ENCODE measurements at regions not wholly inside any gene's neighbourhood (a gene's known extent, or its start where the extent isn't known, plus 50 kb on each side); places are given as distances from the start of the nearest gene placed in this dataset.

GRCh38 chr2:199696048-199696447 lies 154.9 kb downstream of the FTCDNL1 start:
- Histone ChIP-seq H3K36me3 (ENCODE audit: control insufficient read depth in 2 of 2, insufficient read depth in 2 of 2, low read length in 1 of 2) (no peaks in the 10 kb centered on the region), H3K9ac (ENCODE audit: control insufficient read depth, insufficient read depth, low read length) (no peak overlapping the region), H3K27ac (ENCODE audit: control insufficient read depth, insufficient read depth) (no peak overlapping the region), H2AFZ (ENCODE audit: control insufficient read depth, low read depth, low read length) (no peak overlapping the region), H3K4me2 (ENCODE audit: control insufficient read depth, insufficient read depth) (no peak overlapping the region), H3K9me3 (replicated peaks; ENCODE audit: control insufficient read depth, insufficient read depth, low read length) (no peaks in the 10 kb centered on the region), H3K27me3 (replicated peaks in 1 of 2; ENCODE audit: control insufficient read depth in 2 of 2, insufficient read depth in 2 of 2, low read length in 1 of 2) (no peaks in the 10 kb centered on the region; a peak in 1 of 4 replicates), H4K20me1 (ENCODE audit: control insufficient read depth, insufficient read depth) (no peaks in the 10 kb centered on the region), H3K79me2 (ENCODE audit: control insufficient read depth, insufficient read depth, low read length) (no peaks in the 10 kb centered on the region), H3K4me3 (no peak overlapping the region), H3K4me1 (ENCODE audit: control insufficient read depth, insufficient read depth, low read length) (no peaks in the 10 kb centered on the region)
- in situ Hi-C loops (cut with MboI), result no loop called here
- ChIA-PET POLR2A (no interaction called here), SMC1A (ENCODE audit: uncharacterized antibody, unreplicated experiment) (interaction anchor here (1.0 kb wide), 1 partner anchor 20 kb away, joined by 3 read pairs; no protein-coding TSS in a partner anchor), CTCF (no interaction called here), RAD21 (ENCODE audit: unreplicated experiment) (interaction anchor here (0.6 kb wide), 1 partner anchor 357 kb away, joined by 3 read pairs; no protein-coding TSS in a partner anchor)
- BruUV-seq (replicated peaks), result no TSS peak
- 55% methylated on average over 6 of the region's 6 CpGs for WGBS (ENCODE audit: insufficient coverage, insufficient replicate concordance, low lambda C conversion rate, missing lambda C conversion rate)
- DNase-seq (ENCODE audit: low read depth, low spot score) (no peak), ATAC-seq (no peak), FAIRE-seq (no peak)
- intact Hi-C loops (cut with micrococcal nuclease; ENCODE audit: unreplicated experiment), result no loop called here
- TF ChIP-seq IRF4 (IDR thresholded peaks at IDR 0.05; ENCODE audit: low read depth, low read length), result no peak
- TF ChIP-seq MEF2A (IDR thresholded peaks at IDR 0.05; ENCODE audit: insufficient read depth, low read depth, low read length), result no peak
- TF ChIP-seq, protein P1, sequence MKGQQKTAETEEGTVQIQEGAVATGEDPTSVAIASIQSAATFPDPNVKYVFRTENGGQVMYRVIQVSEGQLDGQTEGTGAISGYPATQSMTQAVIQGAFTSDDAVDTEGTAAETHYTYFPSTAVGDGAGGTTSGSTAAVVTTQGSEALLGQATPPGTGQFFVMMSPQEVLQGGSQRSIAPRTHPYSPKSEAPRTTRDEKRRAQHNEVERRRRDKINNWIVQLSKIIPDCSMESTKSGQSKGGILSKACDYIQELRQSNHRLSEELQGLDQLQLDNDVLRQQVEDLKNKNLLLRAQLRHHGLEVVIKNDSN (IDR thresholded peaks at IDR 0.05; ENCODE audit: borderline replicate concordance, extremely low read length, insufficient read depth, low read depth, low read length), result no peak
- no peak for TF ChIP-seq RAD51 (IDR thresholded peaks at IDR 0.05)
- no peak for TF ChIP-seq BMI1 (IDR thresholded peaks at IDR 0.05; ENCODE audit: borderline replicate concordance)
- TF ChIP-seq, protein P2, sequence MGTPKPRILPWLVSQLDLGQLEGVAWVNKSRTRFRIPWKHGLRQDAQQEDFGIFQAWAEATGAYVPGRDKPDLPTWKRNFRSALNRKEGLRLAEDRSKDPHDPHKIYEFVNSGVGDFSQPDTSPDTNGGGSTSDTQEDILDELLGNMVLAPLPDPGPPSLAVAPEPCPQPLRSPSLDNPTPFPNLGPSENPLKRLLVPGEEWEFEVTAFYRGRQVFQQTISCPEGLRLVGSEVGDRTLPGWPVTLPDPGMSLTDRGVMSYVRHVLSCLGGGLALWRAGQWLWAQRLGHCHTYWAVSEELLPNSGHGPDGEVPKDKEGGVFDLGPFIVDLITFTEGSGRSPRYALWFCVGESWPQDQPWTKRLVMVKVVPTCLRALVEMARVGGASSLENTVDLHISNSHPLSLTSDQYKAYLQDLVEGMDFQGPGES (IDR thresholded peaks at IDR 0.05), result no peak
- TF ChIP-seq SREBF1 (IDR thresholded peaks at IDR 0.05; ENCODE audit: low read length), result no peak
- TF ChIP-seq, protein P3, sequence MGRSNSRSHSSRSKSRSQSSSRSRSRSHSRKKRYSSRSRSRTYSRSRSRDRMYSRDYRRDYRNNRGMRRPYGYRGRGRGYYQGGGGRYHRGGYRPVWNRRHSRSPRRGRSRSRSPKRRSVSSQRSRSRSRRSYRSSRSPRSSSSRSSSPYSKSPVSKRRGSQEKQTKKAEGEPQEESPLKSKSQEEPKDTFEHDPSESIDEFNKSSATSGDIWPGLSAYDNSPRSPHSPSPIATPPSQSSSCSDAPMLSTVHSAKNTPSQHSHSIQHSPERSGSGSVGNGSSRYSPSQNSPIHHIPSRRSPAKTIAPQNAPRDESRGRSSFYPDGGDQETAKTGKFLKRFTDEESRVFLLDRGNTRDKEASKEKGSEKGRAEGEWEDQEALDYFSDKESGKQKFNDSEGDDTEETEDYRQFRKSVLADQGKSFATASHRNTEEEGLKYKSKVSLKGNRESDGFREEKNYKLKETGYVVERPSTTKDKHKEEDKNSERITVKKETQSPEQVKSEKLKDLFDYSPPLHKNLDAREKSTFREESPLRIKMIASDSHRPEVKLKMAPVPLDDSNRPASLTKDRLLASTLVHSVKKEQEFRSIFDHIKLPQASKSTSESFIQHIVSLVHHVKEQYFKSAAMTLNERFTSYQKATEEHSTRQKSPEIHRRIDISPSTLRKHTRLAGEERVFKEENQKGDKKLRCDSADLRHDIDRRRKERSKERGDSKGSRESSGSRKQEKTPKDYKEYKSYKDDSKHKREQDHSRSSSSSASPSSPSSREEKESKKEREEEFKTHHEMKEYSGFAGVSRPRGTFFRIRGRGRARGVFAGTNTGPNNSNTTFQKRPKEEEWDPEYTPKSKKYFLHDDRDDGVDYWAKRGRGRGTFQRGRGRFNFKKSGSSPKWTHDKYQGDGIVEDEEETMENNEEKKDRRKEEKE (IDR thresholded peaks at IDR 0.05), result no peak
- TF ChIP-seq RBBP5 (conservative IDR thresholded peaks at IDR 0.05), result no peak
- TF ChIP-seq SREBF2 (IDR thresholded peaks at IDR 0.05; ENCODE audit: low read length), result no peak
- TF ChIP-seq NFIC (IDR thresholded peaks at IDR 0.05; ENCODE audit: low read depth, low read length), result no peak
- TF ChIP-seq ZNF384 (IDR thresholded peaks at IDR 0.05; ENCODE audit: borderline replicate concordance, low read depth, low read length), result no peak
- no peak for TF ChIP-seq STAT1 (conservative IDR thresholded peaks at IDR 0.05)
- no peak for TF ChIP-seq CUX1 (IDR thresholded peaks at IDR 0.05; ENCODE audit: insufficient replicate concordance, low read depth, low read length)
- TF ChIP-seq CBFB (IDR thresholded peaks at IDR 0.05; ENCODE audit: low read depth), result no peak
